Caki2 (cell line): ENCODE measurements at regions not wholly inside any gene's neighbourhood (a gene's known extent, or its start where the extent isn't known, plus 50 kb on each side); places are given as distances from the start of the nearest gene placed in this dataset.

Source experiments
- DNase-seq: peaks from one replicate; pipeline ENCODE4 v3.0.0-alpha.2; 2015; ENCODE audit warnings: low read depth
- in situ Hi-C: cut with HindIII; loops from 2 replicates; pipeline ENCODE4 v1.10.0; 2016; ENCODE audit warnings: low sequenced_read_pairs, low pct_unique_long_range_greater_than_20kb, mixed read lengths

DNA sequence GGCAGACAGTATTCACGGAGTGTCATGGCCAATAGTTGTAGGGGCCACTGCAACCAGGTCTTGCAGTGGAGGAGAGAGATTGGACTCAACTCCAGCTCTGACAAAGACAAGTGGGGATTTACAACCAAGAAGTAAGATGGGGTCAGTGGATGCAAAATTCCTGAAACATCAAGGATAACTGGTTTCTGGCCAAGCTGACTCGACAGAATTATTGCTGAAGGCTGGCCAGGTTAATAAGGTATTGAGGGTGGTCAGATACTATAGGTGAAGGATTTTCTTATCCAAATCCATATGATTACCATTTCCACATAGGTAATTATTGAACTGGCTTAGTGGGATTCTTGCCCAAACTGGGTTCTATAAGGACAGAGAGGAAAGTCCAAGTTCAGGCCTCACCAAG lies 64.9 kb upstream of the FOXG1 start:
- in situ Hi-C loops, result no loop called here
- no peak for DNase-seq

DNA sequence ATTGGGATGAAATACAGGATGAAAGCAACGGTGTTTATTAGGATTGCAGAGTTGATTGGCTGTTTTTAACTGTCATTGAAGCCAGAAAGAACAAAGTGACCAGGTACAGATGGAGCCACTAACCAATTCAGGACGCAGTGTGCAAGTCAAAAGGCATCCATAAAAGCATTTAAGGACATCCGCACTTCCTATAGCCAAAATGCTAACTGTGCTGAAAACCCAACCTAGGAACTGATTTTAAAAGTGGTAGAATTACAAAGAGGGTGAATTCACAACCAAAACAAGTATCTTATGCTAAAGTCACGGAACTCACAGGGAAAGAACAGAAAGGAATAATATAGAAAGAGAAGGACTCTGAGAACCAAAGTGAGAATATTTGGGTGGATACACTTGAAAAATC lies 63.1 kb upstream of the FOXG1 start:
- DNase-seq, result no peak
- in situ Hi-C loops, result no loop called here

DNA sequence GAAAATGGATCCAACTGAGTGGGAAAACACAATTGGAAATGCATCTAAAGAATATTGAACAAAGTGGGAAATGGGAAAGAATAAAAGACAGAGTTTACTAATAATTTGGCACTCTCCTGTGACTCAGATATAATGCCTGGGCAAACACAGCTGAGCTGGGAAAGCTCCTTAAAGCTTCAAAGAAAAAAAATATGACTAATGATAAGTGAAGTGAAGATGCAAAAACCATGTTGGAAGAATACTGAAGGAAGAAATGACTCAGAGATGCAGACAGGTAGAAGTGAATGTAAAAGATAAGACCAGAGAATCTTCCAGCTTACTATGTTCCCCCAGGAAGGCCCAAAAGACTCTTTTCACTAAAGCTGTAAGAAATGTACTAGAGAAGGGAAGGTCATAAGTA lies 62.4 kb upstream of the FOXG1 start:
- in situ Hi-C loops, result no loop called here
- DNase-seq, result no peak

GRCh38 chr14:28707814-28708213 lies 58.8 kb upstream of the FOXG1 start:
- DNase-seq, result no peak
- in situ Hi-C loops, result no loop called here

GRCh38 chr14:28709571-28710305 lies 56.8 kb upstream of the FOXG1 start:
- no peak for DNase-seq
- in situ Hi-C loops, result no loop called here
